ENCODE measurements at regions not wholly inside any gene's neighbourhood (a gene's known extent, or its start where the extent isn't known, plus 50 kb on each side); places are given as distances from the start of the nearest gene placed in this dataset.

DNA sequence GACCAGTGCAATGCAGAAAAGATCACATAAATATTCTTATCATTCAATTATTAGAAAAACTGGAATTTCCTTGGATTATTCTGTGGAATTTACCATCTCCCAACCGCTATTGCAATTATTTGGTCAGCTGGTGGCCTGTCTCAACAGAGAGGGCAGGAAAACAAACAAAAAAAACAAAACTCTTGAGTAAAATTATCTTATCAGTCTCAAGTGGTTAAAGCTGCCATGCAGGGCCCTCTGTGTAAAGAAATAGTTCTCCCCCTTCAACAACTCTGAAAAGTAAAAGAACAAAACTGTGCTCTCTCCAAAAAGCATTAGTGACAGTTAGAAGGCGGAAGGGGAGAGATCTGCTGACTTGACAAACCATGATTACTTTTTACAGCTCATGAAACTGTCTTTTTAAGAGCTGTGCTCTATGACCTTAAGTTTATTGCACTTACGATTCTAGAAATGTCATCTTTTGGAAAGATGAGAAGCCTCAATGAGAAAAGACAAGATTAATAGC is 152.3 kb downstream of the DLEU7 start:
- no peak for TF ChIP-seq POLR2A (IDR thresholded peaks at IDR 0.05)
- TF ChIP-seq POLR2AphosphoS5 (IDR thresholded peaks at IDR 0.05) = no peak
- TF ChIP-seq CTCF (IDR thresholded peaks at IDR 0.05) = no peak

Measured in prostate gland (tissue), 2 donors.